HCT116 (cell line): ENCODE measurements at regions not wholly inside any gene's neighbourhood (a gene's known extent, or its start where the extent isn't known, plus 50 kb on each side); places are given as distances from the start of the nearest gene placed in this dataset.

Experiments
- ATAC-seq: fragments of 200-7000 bp; cut with Tn5 transposase; 2 replicates; pipeline ENCODE4 v1.9.1; 2020; ENCODE audit warnings: mild to moderate bottlenecking, moderate library complexity
- BruUV-seq: library from RNA; stranded (reverse); fragments of 400-500 nt; replicated peaks from 2 replicates; lab custom pipeline; 2021; lab: Mats Ljungman, UMichigan
- CTCF ChIA-PET: fragments of 300-600 bp; sonication (Branson Sonifier 250); formaldehyde crosslinking; loops from one replicate; lab custom pipeline; 2021; ENCODE audit warnings: antibody characterized with exemption; lab: Charles Lee
- POLR2A ChIA-PET: fragments of 300-600, 350-600 bp; sonication (Branson Sonifier 250); formaldehyde crosslinking; loops from one replicate; lab custom pipeline; 2021; ENCODE audit warnings: antibody characterized with exemption; lab: Charles Lee
- RAD21 ChIA-PET, 2 experiments: fragments of 300-600 bp; sonication (Branson Sonifier 250); formaldehyde crosslinking; loops; one replicate each; lab custom pipeline; 2023; ENCODE audit warnings: low total read pairs in 2 of 2; ENCODE audit not compliant: uncharacterized antibody in 2 of 2, unreplicated experiment in 2 of 2, low non-redundant PET in 1 of 2; lab: Charles Lee
- DNase-seq: peaks from one replicate; pipeline ENCODE4 v3.0.0-alpha.2; 2010; ENCODE audit warnings: low read depth, low spot score
- H2AFZ ChIP-seq: fragments of 200-600 bp; shearing (Covaris generic), sonication (generic); 2 replicates; pipeline ENCODE4 v1.6.1; 2017; ENCODE audit warnings: low read depth, mixed run types, mixed read lengths, antibody characterized with exemption, low read length; ENCODE audit not compliant: poor library complexity, severe bottlenecking
- H3K27ac ChIP-seq: 2 replicates; pipeline ENCODE4 v1.5.1; 2012; ENCODE audit warnings: low read depth, low read length
- H3K27me3 ChIP-seq: fragments of 200-600 bp; sonication (generic); 2 replicates; pipeline ENCODE4 v1.6.1; 2016; ENCODE audit warnings: mixed run types, low read length, mixed read lengths; ENCODE audit not compliant: insufficient read depth
- H3K36me3 ChIP-seq, 2 experiments: fragments of 200-500 bp in 1 of 2; fragments of 200-600 bp in 1 of 2; sonication (Bioruptor generic) in 1 of 2; sonication (generic) in 1 of 2; 2 replicates each; pipeline versions ENCODE4 v1.5.1 to v1.6.1; 2014 to 2016; ENCODE audit warnings: low read length in 2 of 2, inconsistent platforms in 1 of 2, mixed read lengths in 1 of 2, mixed run types in 1 of 2; ENCODE audit not compliant: insufficient read depth in 2 of 2, control insufficient read depth in 1 of 2
- H3K4me1 ChIP-seq, 2 experiments: fragments of 200-600 bp in 1 of 2; sonication (generic) in 1 of 2; 2 replicates each; pipeline versions ENCODE4 v1.5.1 to v1.6.1; 2012 to 2017; ENCODE audit warnings: low read length in 2 of 2, inconsistent platforms in 1 of 2, mild to moderate bottlenecking in 1 of 2, mixed read lengths in 1 of 2, mixed run types in 1 of 2, moderate library complexity in 1 of 2; ENCODE audit not compliant: insufficient read depth in 2 of 2, control insufficient read depth in 1 of 2
- H3K4me2 ChIP-seq: fragments of 200-600 bp; sonication (generic); 2 replicates; pipeline ENCODE4 v1.6.1; 2017; ENCODE audit warnings: mixed run types, low read length, mixed read lengths
- H3K4me3 ChIP-seq, 2 experiments: fragments of 200-600 bp in 1 of 2; sonication (generic) in 1 of 2; replicated peaks in 1 of 2; 2 replicates each; pipeline ENCODE4 v1.5.1; 2011 to 2016; ENCODE audit warnings: low read length in 2 of 2, control low read depth in 1 of 2, low read depth in 1 of 2, mild to moderate bottlenecking in 1 of 2, mixed read lengths in 1 of 2, mixed run types in 1 of 2
- H3K79me2 ChIP-seq: fragments of 200-600 bp; sonication (generic); 2 replicates; pipeline ENCODE4 v1.6.1; 2017; ENCODE audit warnings: mild to moderate bottlenecking, mixed run types, low read length, moderate library complexity, mixed read lengths; ENCODE audit not compliant: insufficient read depth
- H3K9ac ChIP-seq: fragments of 200-600 bp; sonication (generic); 2 replicates; pipeline ENCODE4 v1.6.1; 2016; ENCODE audit warnings: low read length, mixed read lengths
- H3K9me2 ChIP-seq: fragments of 200-600 bp; sonication (generic), shearing (Covaris generic); 2 replicates; pipeline ENCODE4 v1.6.1; 2017; ENCODE audit warnings: mixed run types, mild to moderate bottlenecking, moderate library complexity; ENCODE audit not compliant: insufficient read depth
- H3K9me3 ChIP-seq, 2 experiments: fragments of 200-500 bp in 1 of 2; fragments of 200-600 bp in 1 of 2; sonication (Bioruptor generic) in 1 of 2; sonication (generic) in 1 of 2; 2 replicates each; pipeline ENCODE4 v1.6.1; 2014 to 2017; ENCODE audit warnings: low read length in 2 of 2, mixed read lengths in 2 of 2, inconsistent platforms in 1 of 2, low read depth in 1 of 2, mild to moderate bottlenecking in 1 of 2, mixed run types in 1 of 2, moderate library complexity in 1 of 2; ENCODE audit not compliant: control insufficient read depth in 1 of 2, insufficient read depth in 1 of 2
- H4K20me1 ChIP-seq: fragments of 200-600 bp; sonication (generic), shearing (Covaris generic); 2 replicates; pipeline ENCODE4 v1.6.1; 2017; ENCODE audit warnings: mixed run types, mild to moderate bottlenecking, moderate library complexity; ENCODE audit not compliant: insufficient read depth
- CBX3 ChIP-seq: IDR thresholded peaks from 2 replicates; pipeline ENCODE4 v1.6.1; 2012; ENCODE audit warnings: low read depth
- CTCF ChIP-seq, 3 experiments: fragments of 200-600 bp in 1 of 3; sonication (generic) in 1 of 3; IDR thresholded peaks in 2 of 3; conservative IDR thresholded peaks in 1 of 3; 2 replicates each; pipeline ENCODE4 v1.5.1; 2012 to 2017; ENCODE audit warnings: low read depth in 2 of 3, low read length in 2 of 3, antibody characterized with exemption in 1 of 3, borderline replicate concordance in 1 of 3, control low read depth in 1 of 3, mild to moderate bottlenecking in 1 of 3, mixed read lengths in 1 of 3, mixed run types in 1 of 3, moderate library complexity in 1 of 3; ENCODE audit not compliant: insufficient read depth in 1 of 3
- ELF1 ChIP-seq: IDR thresholded peaks from 2 replicates; pipeline ENCODE4 v1.6.1; 2012; ENCODE audit warnings: low read depth, borderline replicate concordance
- EZH2phosphoT487 ChIP-seq: fragments of 200-600 bp; IDR thresholded peaks from 2 replicates; pipeline ENCODE4 v1.6.1; 2018; ENCODE audit warnings: antibody characterized with exemption, borderline replicate concordance
- FOSL1 ChIP-seq: IDR thresholded peaks from 2 replicates; pipeline ENCODE4 v1.6.1; 2012; ENCODE audit warnings: low read depth
- POLR2AphosphoS5 ChIP-seq: IDR thresholded peaks from 2 replicates; pipeline ENCODE4 v1.6.1; 2011; ENCODE audit warnings: mild to moderate bottlenecking, low read depth, low read length, moderate library complexity
- RAD21 ChIP-seq: IDR thresholded peaks from 2 replicates; pipeline ENCODE4 v1.6.1; 2012; ENCODE audit warnings: low read depth, mild to moderate bottlenecking
- SIN3A ChIP-seq: IDR thresholded peaks from 2 replicates; pipeline ENCODE4 v1.6.1; 2012; ENCODE audit warnings: low read depth
- TCF7L2 ChIP-seq: IDR thresholded peaks from 2 replicates; pipeline ENCODE4 v1.7.0; 2011; ENCODE audit warnings: borderline replicate concordance, inconsistent platforms; ENCODE audit not compliant: insufficient read depth, insufficient read length; ENCODE audit errors: extremely low read depth
- ZFX ChIP-seq: fragments of 450-650 bp; IDR thresholded peaks from 2 replicates; pipeline ENCODE4 v1.6.1; 2017
- ZNF274 ChIP-seq: fragments of 200-500 bp; sonication (Bioruptor generic); IDR thresholded peaks from 2 replicates; pipeline ENCODE4 v1.6.1; 2014; ENCODE audit warnings: mild to moderate bottlenecking, low read depth, low read length, inconsistent platforms
- intact Hi-C: fragments of 100-400 bp; cut with micrococcal nuclease; formaldehyde crosslinking; loops from 2 replicates; pipeline ENCODE4 v1.10.0; 2022

GRCh38 chr6:134531188-134531551, 213.3 kb upstream of the SGK1 start:
- ATAC-seq (no peak), DNase-seq (no peak)
- POLR2A ChIA-PET = no interaction called here
- Histone ChIP-seq H2AFZ (no peak overlapping the region), H3K4me1 (peaks cover 0 to 10% of the 10 kb centered on the region in 2 experiments; a peak in 1 of 4 replicates), H3K4me3 (no peak overlapping the region), H3K9ac (no peak overlapping the region), H4K20me1 (no peaks in the 10 kb centered on the region), H3K27me3 (no peaks in the 10 kb centered on the region), H3K36me3 (no peaks in the 10 kb centered on the region), H3K4me2 (no peak overlapping the region), H3K79me2 (no peaks in the 10 kb centered on the region), H3K27ac (no peak overlapping the region), H3K9me2 (no peaks in the 10 kb centered on the region), H3K9me3 (no peaks in the 10 kb centered on the region)
- TF ChIP-seq CTCF (IDR thresholded peaks at IDR 0.05 in 2 of 3, conservative IDR thresholded peaks at IDR 0.05 in 1 of 3; ENCODE audit: borderline replicate concordance in 1 of 3, insufficient read depth in 1 of 3, low read depth in 2 of 3, low read length in 2 of 3) = no peak
- TF ChIP-seq ZNF274 = no peak
- TF ChIP-seq POLR2AphosphoS5 = no peak
- no peak for TF ChIP-seq CBX3
- no peak for TF ChIP-seq SIN3A
- no peak for TF ChIP-seq ELF1
- no peak for TF ChIP-seq FOSL1
- no peak for TF ChIP-seq ZFX
- TF ChIP-seq TCF7L2 = no peak
- no peak for TF ChIP-seq EZH2phosphoT487
- TF ChIP-seq RAD21 = no peak
- BruUV-seq = no TSS peak
- CTCF ChIA-PET = no interaction called here
- RAD21 ChIA-PET = no interaction called here
- intact Hi-C loops = loop anchor here (10.0 kb wide), 1 partner anchor 356 kb away; no protein-coding TSS in a partner anchor
